HL-60 (cell line): ENCODE measurements at regions not wholly inside any gene's neighbourhood (a gene's known extent, or its start where the extent isn't known, plus 50 kb on each side); places are given as distances from the start of the nearest gene placed in this dataset.

ENCODE experiments used
- CTCF ChIP-seq: IDR thresholded peaks from one replicate; pipeline ENCODE4 v1.5.1; 2011; ENCODE audit warnings: low read length, control low read depth, inconsistent platforms; ENCODE audit not compliant: insufficient read depth
- POLR2AphosphoS5 ChIP-seq: IDR thresholded peaks from 2 replicates; pipeline ENCODE4 v1.6.1; 2012; ENCODE audit warnings: low read depth

- TF ChIP-seq CTCF (no peak), POLR2AphosphoS5 (no peak)
Measured at GRCh38 chr11:21775911-21776310, 417.0 kb upstream of the ANO5 start.
